ENCODE measurements at regions not wholly inside any gene's neighbourhood (a gene's known extent, or its start where the extent isn't known, plus 50 kb on each side); places are given as distances from the start of the nearest gene placed in this dataset.
"Not testable (repeated sequence)": the region's sequence is repeated elsewhere in the genome, so short reads cannot be mapped to it uniquely, and the experiment has no call there.

DNA sequence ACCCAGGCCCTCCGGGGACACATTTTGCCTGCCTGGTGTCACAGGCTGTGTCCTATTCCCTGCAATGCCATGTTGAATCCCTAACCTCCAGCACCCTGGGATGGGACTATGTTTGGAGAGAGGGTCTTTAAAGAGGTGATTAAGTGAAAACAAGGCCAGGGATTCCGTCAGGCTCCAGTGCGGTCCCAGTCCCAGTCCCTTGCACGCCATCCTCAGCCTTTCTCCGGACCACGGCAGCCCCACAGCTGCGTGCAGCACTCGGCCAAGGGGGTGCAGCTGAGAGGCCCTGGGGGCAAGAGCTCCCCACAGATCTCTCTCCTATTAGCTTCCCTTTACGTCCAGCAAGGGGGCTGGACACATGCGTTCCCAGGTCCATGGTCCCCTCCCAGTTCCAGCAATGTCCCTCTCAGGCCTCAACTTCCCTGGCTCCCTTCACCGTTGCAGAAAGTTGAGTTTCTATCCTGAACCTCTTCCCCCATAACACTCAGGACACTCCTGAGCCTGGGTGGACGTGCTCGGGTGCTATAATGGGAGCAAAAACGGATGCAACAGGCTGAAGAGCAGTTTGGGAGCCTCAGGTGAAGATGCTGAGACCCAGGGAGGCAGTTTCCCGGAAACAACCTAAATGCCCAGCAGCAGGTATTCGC lies 1422.7 kb downstream of the BRD1 start:
- DNase-seq = no peak

GRCh38 chr22:48403521-48404403 lies 1423.9 kb downstream of the BRD1 start:
- DNase-seq = no peak

DNA sequence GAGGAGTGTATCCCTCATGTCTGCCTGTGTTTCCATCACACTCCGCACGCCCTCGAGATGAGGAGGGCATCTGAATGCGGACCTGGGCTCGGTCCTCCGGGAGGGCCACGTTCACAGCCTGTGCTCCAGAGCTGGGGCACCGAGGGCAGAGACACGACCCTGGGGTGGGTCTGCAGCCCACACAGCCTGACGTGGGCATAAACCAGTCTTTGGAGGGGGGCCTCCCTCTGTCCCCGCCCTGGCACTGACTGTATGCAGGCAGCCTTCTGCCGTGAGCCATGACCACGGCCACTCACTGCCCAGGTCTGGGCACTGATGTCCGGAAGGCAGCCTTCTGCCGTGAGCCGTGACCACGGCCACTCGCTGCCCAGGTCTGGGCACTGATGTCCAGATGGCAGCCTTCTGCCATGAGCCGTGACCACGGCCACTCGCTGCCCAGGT lies 1425.1 kb downstream of the BRD1 start:
- DNase-seq = no peak

DNA sequence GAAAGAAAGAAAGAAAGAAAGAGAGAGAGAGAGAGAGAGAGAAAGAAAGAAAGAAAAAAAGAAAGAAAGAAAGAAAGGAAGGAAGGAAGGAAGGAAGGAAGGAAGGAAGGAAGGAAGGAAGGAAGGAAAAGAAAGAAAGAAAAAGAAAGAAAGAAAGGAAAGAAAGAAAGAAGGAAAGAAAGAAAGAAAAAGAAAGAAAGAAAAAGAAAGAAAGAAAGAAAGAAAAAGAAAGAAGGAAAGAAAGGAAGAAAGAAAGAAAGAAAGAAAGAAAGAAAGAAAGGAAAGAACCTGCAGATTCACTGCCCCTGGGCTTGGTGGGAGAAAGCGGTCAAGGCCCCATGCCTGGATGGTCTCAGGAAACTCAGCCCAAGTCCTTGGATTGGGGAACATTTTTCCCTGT lies 1426.2 kb downstream of the BRD1 start:
- DNase-seq = not testable (repeated sequence)

- DNase-seq = no peak
Observed at GRCh38 chr22:48398181-48398905, 1429.3 kb downstream of the BRD1 start.

DNA sequence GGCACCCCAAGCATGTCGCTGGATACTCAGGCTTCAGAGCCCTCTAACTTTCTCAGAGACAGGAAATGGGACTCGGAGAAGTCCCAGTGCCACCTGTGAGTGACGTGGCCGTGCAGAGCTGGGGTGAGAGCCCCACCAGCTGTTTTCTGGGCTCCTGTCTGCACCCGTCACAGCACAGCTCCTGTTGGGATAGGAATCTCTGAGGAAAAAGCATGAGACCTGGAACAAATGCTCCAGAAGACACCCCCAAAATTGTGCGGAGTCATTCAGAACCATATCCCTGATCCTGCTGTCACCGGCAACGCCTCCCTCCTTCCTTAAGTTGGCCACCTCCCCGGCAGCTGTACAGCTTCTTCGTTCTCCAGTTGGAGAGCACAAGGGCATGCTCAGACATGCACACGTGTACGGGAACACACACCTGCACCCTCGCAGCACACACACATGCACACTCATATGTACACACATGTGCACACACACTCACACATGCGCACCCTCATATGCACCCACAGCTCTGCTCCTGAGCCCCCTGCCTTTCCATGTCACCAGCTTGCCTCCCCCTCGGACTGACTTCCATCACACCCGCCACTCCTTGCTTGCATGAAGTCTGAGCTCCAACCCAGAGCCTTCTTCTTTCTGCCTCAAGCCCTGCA lies 1430.0 kb downstream of the BRD1 start:
- DNase-seq = no peak

GRCh38 chr22:48396785-48397530 lies 1430.7 kb downstream of the BRD1 start:
- DNase-seq = no peak

GRCh38 chr22:48396091-48396784 lies 1431.4 kb downstream of the BRD1 start:
- DNase-seq = no peak

- DNase-seq = no peak
Observed at GRCh38 chr22:48395201-48395600, 1432.5 kb downstream of the BRD1 start.

DNA sequence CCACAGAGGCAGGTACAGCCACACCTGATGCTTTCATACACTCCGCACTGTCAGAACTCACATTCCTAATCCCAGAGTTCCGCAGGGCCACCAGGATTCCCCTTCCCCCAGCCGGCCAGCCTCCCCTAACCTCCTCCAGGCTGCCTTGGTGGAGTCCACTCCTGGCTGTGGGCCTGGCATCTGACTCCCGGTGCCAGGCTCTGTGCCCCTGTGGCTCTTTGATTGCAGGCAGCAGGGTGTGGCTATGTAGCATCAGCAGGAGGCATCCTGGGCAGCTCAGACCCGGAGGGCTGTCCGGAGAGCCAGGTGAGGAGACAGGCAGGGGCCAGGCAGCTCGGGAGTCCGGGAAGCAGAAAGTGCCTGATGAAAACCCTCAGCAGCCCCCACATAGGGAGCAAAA lies 1432.9 kb downstream of the BRD1 start:
- DNase-seq = no peak

DNA sequence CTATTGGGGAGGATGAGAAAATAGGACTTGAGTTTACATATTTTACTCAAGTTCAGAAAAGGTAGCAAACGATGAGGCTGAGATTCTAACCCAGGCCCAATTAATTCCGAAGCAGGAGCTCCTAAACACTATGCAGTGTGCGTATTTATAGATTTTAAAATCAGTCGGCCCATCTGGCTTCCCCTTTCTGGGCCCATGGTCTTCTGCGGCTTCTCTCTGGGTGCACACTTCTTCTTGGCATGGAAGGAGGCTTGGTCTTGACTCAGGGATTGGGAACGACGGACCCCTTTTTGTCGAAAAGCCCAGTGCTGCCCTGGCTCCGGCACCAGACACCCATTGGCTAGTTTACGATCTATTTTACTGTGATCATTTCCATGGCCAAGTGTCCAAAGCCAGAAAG lies 1433.8 kb downstream of the BRD1 start:
- no peak for DNase-seq

- no peak for DNase-seq
Observed at GRCh38 chr22:48393041-48393370, 1434.7 kb downstream of the BRD1 start.

GRCh38 chr22:48391820-48392219 lies 1435.9 kb downstream of the BRD1 start:
- DNase-seq = no peak

DNA sequence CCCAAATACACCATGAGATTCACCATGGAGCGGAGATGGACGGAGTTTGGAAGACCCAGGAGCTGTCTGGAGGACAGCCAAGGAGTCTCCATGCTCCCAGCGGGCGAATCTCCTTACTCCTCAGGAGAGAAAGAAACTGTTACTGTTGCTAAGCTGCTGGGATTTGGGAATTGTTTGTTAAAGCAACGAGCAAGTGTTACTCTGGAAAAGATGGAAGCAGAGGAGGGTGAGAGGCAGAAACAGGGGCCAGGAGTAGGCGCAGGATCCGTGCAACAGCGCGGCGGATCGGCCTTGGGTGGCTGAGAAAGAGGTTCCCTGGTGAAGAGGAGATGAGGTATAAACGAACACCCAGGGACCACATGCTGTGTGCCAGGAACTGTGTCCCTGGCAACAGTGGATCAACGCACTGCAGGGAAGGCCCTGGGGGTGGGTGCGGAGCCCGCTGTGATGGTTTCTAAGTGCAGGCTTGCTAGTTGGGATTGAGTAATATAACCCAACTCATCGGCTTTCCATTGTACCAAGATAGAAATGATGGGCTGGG lies 1436.4 kb downstream of the BRD1 start:
- no peak for DNase-seq

DNA sequence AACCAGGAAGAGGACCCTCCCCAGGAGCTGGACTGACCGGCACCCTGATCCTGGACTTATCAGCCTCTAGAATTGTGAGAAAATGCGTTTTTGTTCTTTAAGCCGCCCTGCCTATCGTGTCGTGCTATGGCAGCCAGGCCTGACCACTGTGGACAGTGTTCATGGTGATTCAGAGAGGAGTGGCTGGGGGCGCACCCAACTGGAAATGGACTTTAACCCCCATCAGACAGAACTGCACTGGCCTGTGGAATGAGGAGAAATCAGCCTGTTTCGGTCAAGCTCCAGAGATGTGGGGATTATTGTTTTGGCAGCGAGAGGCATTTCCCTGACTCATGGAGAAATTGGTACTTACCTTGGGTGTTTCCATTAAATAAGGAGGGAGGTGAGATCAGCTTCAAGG lies 1437.8 kb downstream of the BRD1 start:
- no peak for DNase-seq

DNA sequence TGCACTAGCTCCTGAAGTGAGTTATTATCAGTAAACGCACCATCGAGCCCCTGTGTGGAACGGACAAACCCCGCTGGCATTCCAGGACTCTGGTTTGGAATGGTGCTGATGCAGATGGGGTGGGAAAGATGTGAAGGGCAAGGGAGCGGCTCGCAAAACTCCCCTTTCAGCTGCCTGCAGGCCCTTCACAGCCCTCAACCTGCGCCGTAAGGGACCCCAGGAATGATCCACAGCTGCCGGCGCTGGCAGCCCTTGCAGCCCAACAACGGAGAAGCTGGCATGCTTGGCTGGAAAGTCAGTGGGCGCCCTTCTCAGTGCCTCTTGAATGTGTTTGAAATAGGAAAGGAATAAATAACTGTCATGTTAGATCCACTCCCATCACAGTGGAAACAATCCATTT lies 1445.5 kb downstream of the BRD1 start:
- no peak for DNase-seq

- no peak for DNase-seq
Observed at GRCh38 chr22:48380016-48380665, 1447.5 kb downstream of the BRD1 start.

GRCh38 chr22:48379371-48379770 lies 1448.3 kb downstream of the BRD1 start:
- no peak for DNase-seq

- no peak for DNase-seq
Observed at GRCh38 chr22:48378673-48379072, 1449.0 kb downstream of the BRD1 start.

DNA sequence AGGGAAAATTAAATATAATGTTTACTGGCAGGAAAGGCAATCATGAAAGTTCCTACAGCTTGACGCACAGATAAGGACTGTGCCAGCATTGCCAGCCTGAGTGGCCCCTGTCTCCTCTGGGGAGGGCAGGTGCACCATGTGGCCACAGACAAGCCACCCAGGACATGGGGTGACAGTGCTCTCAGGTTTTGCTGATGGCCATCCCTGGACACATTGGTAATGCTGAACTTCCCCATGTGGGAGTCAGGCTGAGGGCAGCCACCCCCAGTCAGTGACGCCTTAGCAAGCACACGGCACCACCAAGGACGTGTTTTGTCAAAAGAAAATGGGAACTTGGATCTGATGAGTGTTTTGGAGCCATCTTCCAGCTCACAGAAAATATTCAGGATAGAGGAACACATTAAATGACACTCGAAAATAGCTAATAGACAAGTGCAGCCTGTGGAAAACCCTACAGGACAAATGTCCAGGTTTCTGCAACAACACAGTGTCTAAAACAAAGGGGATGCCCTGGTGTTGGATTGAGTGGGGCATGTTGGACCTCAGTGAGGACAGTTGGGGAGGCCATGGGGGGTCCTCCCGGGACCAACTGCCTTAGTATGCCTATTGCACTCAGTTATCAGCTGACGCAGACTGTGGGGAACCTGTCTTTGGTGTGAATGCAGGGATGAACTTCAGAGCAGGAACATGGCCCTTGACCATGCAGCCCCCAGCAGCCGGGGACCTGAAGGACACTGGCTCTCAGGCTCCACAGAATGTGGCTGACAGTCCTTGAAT lies 1450.5 kb downstream of the BRD1 start:
- no peak for DNase-seq
